ENCODE measurements at regions not wholly inside any gene's neighbourhood (a gene's known extent, or its start where the extent isn't known, plus 50 kb on each side); places are given as distances from the start of the nearest gene placed in this dataset.

- TF ChIP-seq ERG (CRISPR knock-in tag; IDR thresholded peaks at IDR 0.05) (no peak), E2F5 (CRISPR knock-in tag; IDR thresholded peaks at IDR 0.05) (no peak), ZNF281 (CRISPR knock-in tag; IDR thresholded peaks at IDR 0.05) (no peak), ELF4 (CRISPR knock-in tag; IDR thresholded peaks at IDR 0.05; ENCODE audit: low read depth) (no peak), ATF2 (CRISPR knock-in tag; IDR thresholded peaks at IDR 0.05; ENCODE audit: borderline replicate concordance, low read depth) (no peak), USF2 (CRISPR knock-in tag; IDR thresholded peaks at IDR 0.05) (no peak)
Observed at GRCh38 chr2:30039101-30039500, 107.7 kb upstream of the YPEL5 start (continued).

- CTCF ChIA-PET, result no interaction called here
- Mint-ChIP-seq H3K4me1 (no peaks in the 10 kb centered on the region), H3K27me3 (ENCODE audit: low read depth) (no peaks in the 10 kb centered on the region), H3K4me3 (no peak overlapping the region), H3K9me3 (no peaks in the 10 kb centered on the region), H3K36me3 (no peaks in the 10 kb centered on the region), H3K27ac (no peak overlapping the region)
- ATAC-seq (no peak), DNase-seq (ENCODE audit: low spot score) (no peak)
- POLR2A ChIA-PET, result no interaction called here
- no peak for TF ChIP-seq FOXK1 (CRISPR knock-in tag; IDR thresholded peaks at IDR 0.05)
- TF ChIP-seq ZBTB43 (CRISPR knock-in tag; IDR thresholded peaks at IDR 0.05), result no peak
- TF ChIP-seq SOX15 (CRISPR knock-in tag; IDR thresholded peaks at IDR 0.05), result no peak
- no peak for TF ChIP-seq SMAD4 (CRISPR knock-in tag; IDR thresholded peaks at IDR 0.05)
- no peak for TF ChIP-seq ZNF423 (CRISPR knock-in tag; IDR thresholded peaks at IDR 0.05)
- no peak for TF ChIP-seq JAZF1 (CRISPR knock-in tag; IDR thresholded peaks at IDR 0.05)
- no peak for TF ChIP-seq ZSCAN18 (CRISPR knock-in tag; IDR thresholded peaks at IDR 0.05)
- TF ChIP-seq ZNF671 (CRISPR knock-in tag; IDR thresholded peaks at IDR 0.05), result no peak
- TF ChIP-seq ETV6 (CRISPR knock-in tag; IDR thresholded peaks at IDR 0.05), result no peak
- TF ChIP-seq ZNF396 (CRISPR knock-in tag; IDR thresholded peaks at IDR 0.05; ENCODE audit: borderline replicate concordance), result no peak
- TF ChIP-seq KAT7 (CRISPR knock-in tag; IDR thresholded peaks at IDR 0.05; ENCODE audit: borderline replicate concordance), result no peak
Observed at GRCh38 chr2:30040147-30040546, 106.7 kb upstream of the YPEL5 start.

Data from WTC11 (cell line).